H4 (cell line): ENCODE measurements at regions not wholly inside any gene's neighbourhood (a gene's known extent, or its start where the extent isn't known, plus 50 kb on each side); places are given as distances from the start of the nearest gene placed in this dataset.

Experiments used
- DNase-seq: peaks from one replicate; pipeline ENCODE4 v3.0.0-alpha.2; 2015; ENCODE audit warnings: low spot score

DNA sequence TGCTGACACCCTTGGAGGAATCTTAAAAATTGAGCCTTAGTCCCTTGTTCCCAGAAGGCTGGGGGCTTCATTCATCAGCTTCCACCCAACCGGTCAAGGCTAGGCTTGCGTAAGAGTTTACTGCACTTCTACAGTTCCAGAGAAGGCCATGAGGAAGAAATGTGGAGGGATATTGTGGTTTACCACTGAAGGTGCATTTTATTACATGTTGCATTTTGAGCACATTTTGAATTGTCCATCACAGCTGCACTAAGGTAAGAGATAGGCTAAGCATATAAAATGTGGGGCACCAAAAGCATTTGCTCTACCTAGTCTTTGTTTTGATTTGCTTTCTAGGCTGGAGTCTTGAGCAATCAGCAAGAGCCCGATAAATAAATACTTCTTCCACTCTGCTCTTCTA lies 167.1 kb upstream of the PAPPA start:
- no peak for DNase-seq

- no peak for DNase-seq
Observed at GRCh38 chr9:115988701-115989100, 164.9 kb upstream of the PAPPA start.

GRCh38 chr9:115989831-115990230 lies 163.8 kb upstream of the PAPPA start:
- no peak for DNase-seq

DNA sequence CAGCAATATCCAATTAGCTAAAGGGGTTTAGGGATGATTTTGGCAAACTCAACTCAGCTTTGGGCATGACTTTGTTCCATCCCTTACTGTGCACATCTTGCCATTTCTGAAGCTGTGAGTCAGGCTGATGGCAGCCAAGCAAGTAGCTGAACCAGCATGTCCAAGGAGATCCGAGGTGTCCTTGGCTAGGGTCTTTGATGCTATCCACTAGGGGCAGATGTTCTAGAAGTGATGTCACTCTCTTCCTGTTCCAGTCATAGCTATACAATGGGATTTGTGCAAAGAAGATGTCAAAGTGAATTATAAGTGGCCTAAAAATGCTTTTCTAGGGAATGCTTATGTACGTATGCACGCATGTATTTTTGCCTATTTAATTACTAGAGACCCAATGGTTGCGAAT lies 160.8 kb upstream of the PAPPA start:
- DNase-seq: no peak

GRCh38 chr9:115997923-115998322 lies 155.7 kb upstream of the PAPPA start:
- no peak for DNase-seq

DNA sequence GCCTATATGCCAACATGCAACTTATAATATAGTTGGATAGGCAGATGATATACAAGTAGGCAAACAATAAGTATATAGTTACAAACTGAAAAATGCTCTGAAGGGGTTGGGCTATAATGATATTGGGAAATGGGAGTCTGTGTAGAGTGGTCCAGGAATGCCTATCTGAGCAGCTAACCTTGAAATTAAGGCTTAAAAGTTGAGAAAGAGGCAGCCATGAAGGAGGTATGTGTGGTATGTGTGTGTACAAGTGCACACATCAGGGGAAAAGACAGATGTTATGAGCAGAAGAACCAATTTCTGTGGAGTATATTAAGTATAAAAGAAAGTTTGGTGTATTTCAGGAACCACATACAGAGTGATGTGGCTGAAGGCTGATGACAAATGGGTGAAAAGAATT lies 154.9 kb upstream of the PAPPA start:
- no peak for DNase-seq

DNA sequence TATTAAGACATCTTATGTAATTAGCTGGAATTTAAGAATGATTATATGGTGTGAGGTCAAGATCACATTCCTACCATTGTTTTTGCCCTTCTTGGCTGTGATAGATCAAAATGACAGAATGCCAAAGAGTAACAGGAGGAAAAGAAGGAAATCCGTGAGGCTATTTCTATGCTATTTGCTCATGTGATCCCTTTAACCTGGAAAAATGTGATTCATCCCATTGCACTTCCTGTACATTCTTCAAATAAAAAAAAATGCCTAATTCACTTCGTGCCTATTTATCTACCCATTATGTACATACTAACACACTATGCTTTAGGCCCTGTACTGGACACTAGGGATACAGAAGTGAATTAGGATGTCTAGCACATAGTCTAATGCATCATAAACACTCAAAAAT lies 154.1 kb upstream of the PAPPA start:
- DNase-seq: no peak

- peak; percentile 61 for DNase-seq
Observed at GRCh38 chr9:116000748-116001329, 152.8 kb upstream of the PAPPA start.

- no peak for DNase-seq
Observed at GRCh38 chr9:116002181-116002580, 151.4 kb upstream of the PAPPA start.

DNA sequence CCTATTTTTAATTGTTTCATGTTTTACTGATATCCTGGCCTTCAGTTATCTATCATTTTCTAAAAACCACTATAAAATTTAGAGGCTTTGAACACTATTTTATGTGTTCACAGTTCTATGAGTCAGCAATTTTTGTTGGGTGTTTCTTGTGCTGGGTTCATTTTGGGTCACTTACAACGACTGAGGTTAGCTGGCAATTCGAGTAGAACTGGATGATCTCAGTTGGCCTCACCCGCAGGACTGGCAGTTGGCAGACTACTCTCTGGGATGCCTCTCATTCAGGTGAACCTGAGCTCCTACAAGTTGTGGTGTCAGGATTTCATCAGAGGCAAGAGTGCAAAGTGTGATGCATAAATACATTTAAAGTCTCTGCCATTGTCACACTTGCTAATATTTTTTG lies 151.0 kb upstream of the PAPPA start:
- peak; percentile 77 for DNase-seq

DNA sequence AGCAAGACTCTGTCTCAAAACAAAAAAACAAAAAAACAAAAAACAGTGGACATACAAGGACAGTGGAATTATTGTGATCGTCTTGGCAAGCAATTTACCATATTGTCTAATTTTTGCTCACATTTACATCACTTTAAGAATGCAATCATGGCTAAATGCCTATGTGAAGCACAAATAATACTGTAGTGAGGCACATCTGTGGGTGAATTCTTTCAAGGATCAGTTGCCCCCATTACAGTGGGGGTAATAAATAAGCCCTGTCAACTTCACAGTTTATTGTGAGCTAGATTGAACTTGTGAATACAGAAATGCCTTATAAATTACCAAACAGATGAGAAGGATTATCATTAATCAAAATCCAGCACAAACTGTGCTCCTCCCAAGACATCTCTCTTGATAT lies 150.2 kb upstream of the PAPPA start:
- DNase-seq: no peak

- no peak for DNase-seq
Observed at GRCh38 chr9:116005205-116005604, 148.4 kb upstream of the PAPPA start.

DNA sequence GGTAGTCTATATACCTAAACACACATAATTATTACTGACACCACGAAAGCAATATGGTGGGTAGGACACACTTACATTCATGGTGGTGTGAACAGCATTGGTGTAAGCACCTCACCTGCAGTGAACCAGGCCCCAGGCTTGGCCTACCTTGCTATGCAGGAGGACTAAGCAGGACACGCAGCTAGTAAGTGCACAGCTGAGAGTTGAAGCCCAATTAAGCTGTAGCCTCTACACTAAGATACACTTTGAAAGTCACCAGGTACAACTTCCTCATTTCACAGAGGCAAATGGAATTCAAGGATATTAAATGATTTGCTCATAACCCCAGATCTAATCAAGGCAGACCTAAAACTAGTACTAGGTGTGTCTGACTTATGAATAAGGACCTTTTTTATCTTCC lies 145.8 kb upstream of the PAPPA start:
- DNase-seq: no peak

- DNase-seq: peak; percentile 71
Observed at GRCh38 chr9:116008278-116008677, 145.3 kb upstream of the PAPPA start.

- DNase-seq: no peak
Observed at GRCh38 chr9:116009420-116009819, 144.2 kb upstream of the PAPPA start.

GRCh38 chr9:116015855-116016254 lies 137.7 kb upstream of the PAPPA start:
- no peak for DNase-seq

- DNase-seq: no peak
Observed at GRCh38 chr9:116020146-116020545, 133.4 kb upstream of the PAPPA start.

- DNase-seq: peak; percentile 19
Observed at GRCh38 chr9:116020801-116021200, 132.8 kb upstream of the PAPPA start.

DNA sequence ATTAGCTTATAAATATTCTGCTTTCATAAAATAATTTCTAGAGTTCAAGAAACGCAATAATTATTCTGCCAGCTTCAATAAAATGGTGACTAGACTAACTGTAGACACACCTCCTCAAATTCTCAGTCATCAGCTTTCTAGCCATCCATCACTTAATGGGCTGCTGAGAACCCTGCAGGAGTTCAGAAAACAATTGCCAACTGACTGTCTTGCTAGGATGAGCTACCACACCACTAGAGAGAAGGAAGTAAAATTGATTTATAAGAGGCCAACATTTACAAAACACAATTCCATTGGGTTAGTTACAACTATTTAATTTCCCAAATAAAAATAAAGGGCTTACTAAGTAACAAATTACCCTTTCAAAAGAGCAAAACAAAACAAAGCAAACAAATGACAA lies 126.5 kb upstream of the PAPPA start:
- DNase-seq: no peak

DNA sequence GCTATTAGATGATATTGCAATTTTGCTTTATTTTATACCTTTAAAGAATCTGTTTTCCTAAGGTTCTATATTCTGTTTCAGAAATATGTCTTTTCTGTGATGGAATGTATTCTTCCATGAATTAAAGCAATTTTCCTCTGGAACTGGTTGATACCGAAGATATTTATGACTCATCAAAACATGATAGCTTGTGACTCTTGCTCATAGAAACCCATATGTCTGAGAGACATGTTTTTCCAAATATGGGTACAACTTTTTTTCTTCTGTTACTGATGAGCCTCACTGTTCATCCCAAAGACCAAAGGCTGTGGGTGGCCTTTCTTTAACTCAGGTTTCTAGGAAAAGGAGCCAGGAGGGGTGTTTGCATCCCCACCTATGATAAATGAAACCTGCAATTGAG lies 126.1 kb upstream of the PAPPA start:
- peak; percentile 32 for DNase-seq

DNA sequence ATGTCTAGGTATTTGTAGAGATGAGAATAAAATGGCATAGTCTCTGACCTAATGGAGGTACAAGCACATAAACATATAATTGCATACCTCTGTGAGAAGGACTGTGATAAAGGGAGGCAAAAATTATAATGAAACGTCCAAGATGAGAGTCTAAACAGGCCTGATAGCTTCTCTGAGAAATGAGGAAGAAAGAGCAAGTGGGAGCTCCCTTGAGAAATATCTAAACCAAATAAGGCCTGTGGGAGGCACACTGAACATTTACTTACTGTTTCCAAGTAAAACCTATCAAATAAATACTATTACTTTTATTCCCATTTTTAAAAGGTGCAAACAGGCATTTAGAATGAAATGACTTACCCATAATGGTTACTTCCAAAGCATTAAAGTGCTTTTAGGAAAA lies 125.6 kb upstream of the PAPPA start:
- no peak for DNase-seq

GRCh38 chr9:116030517-116030916 lies 123.1 kb upstream of the PAPPA start:
- DNase-seq: no peak

- DNase-seq: no peak
Observed at GRCh38 chr9:116032683-116033440, 120.7 kb upstream of the PAPPA start.

DNA sequence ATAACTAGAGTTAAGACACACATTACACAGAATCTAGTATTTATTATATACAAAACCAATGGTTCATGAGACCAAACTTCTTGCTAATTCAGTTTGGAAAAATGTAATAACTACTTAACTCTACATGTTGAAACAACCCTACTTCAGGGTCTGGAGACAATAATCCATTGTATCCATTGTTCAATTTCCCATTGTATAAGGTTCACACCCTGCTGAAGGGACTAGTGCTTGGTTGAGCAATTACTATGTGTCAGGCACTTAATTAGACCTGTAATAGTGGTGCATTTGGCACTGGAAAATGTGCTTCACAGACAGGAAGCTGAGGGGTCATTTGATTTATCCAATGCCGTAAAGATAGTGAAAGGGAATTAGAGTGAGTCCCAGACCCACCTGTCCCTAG lies 114.3 kb upstream of the PAPPA start:
- DNase-seq: no peak
